Activated naive CD4-positive, alpha-beta T cell treated with anti-CD3 and anti-CD28 coated beads, Interleukin-2, amount 10 ng/mL, durations not matched to agents 7 days and 5 days (primary cell): ENCODE measurements at regions not wholly inside any gene's neighbourhood (a gene's known extent, or its start where the extent isn't known, plus 50 kb on each side); places are given as distances from the start of the nearest gene placed in this dataset.
"Not testable (repeated sequence)": the region's sequence is repeated elsewhere in the genome, so short reads cannot be mapped to it uniquely, and the experiment has no call there.

ENCODE experiments used
- CTCF ChIA-PET: fragments of 350-600 bp; sonication (Branson Sonifier 250); formaldehyde crosslinking; loops from one replicate; lab custom pipeline; 2021; ENCODE audit warnings: antibody characterized with exemption; lab: Charles Lee
- DNase-seq: peaks from one replicate; pipeline ENCODE4 v3.0.0-alpha.2; 2020
- H3K27ac Mint-ChIP-seq: one replicate; pipeline ENCODE4 v1.8.0; 2021; ENCODE audit warnings: mild to moderate bottlenecking, moderate library complexity, mixed read lengths
- H3K27me3 Mint-ChIP-seq: one replicate; pipeline ENCODE4 v1.8.0; 2021; ENCODE audit warnings: mild to moderate bottlenecking, mixed read lengths
- H3K36me3 Mint-ChIP-seq: one replicate; pipeline ENCODE4 v1.8.0; 2021; ENCODE audit warnings: mixed read lengths
- H3K4me1 Mint-ChIP-seq: one replicate; pipeline ENCODE4 v1.8.0; 2021; ENCODE audit warnings: mixed read lengths
- H3K4me3 Mint-ChIP-seq: one replicate; pipeline ENCODE4 v1.8.0; 2021; ENCODE audit warnings: mild to moderate bottlenecking, moderate library complexity, mixed read lengths
- H3K9me3 Mint-ChIP-seq: one replicate; pipeline ENCODE4 v1.8.0; 2021; ENCODE audit warnings: mixed read lengths

DNA sequence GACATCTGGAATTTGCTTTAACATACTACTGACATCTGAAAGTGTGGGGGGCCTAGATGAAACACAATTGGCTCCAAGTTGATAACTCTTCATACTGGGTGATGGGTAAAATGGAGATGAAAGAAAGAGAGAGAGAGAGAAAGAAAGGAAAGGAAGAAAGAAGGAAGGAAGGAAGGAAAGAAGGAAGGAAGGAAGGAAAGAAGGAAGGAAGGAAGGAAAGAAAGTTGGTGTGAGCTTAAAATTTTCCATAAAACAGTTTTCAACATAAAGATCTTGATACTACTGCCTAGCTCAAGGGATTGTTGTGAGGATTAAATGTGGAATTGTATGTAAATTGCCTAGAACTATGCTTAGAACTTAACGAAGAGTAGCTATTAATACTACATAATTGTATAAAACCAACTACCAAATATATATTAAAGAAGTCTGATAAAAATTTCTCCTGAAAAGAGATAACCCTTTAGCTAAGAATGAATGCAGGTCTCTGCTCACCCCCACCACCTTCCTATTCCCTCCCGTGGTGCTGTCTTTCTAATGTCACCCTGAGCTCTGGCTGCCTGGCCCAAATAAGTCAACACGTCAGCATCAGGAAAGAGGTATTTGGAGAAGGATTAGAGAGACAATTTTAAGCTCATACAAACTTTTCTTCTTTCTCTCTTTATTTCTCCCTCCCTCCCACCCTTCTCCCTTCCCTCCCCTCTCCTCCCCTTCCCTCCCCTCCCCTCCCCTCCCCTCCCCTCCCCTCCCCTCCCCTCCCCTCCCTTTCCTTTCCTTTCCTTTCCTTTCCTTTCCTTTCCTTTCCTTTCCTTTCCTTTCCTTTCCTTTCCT lies 89.3 kb upstream of the SGIP1 start:
- Mint-ChIP-seq H3K27me3 (peaks cover 9% of the 10 kb centered on the region), H3K9me3 (no peaks in the 10 kb centered on the region), H3K27ac (peak overlapping the region; percentile 96), H3K4me1 (peaks cover 38% of the 10 kb centered on the region), H3K36me3 (no peaks in the 10 kb centered on the region), H3K4me3 (peak overlapping the region; percentile 69)
- CTCF ChIA-PET, result interaction anchor here (0.9 to 11.2 kb wide), 17 partner anchors 9 to 483 kb away, joined by 3 to 565 read pairs (median 18); no protein-coding TSS in a partner anchor
- DNase-seq, result no peak

DNA sequence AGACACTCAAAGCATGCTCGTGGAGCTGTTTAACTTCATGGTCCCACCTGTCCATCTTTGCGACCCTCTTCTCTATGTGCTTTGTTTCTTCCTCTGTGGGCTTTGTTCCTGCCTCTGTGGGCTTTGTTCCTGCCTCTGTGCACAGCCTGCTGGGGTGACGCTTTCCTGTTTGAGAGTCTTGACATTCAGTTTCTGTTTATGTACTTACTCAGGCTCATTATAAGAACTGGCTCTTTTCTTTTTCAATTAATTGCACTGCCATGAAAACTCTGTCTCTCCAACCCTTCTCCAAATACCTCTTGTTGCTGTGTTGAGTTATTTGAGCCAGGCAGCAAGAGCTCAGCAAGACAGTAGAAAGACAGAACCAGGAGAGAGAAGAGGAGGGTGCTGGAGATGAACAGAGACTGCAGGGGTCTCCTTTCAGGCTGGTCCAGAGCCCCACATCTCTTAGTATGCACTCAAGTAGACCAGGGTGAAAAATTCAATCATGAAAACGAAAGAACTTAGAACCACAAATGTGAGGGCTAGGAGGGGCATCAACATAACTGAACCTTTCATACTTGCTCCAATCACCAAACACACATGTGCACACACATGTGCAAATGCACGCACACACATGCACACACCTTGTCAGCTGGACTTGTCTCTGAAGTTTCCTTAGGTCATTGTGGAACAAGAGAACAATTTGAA lies 88.3 kb upstream of the SGIP1 start:
- CTCF ChIA-PET, result interaction anchor here (0.9 to 11.2 kb wide), 33 partner anchors 10 to 501 kb away, joined by 3 to 565 read pairs (median 7); no protein-coding TSS in a partner anchor
- peaks cover 31% of the 10 kb centered on the region for H3K4me1 Mint-ChIP-seq
- peaks cover 13% of the 10 kb centered on the region for H3K27me3 Mint-ChIP-seq
- H3K9me3 Mint-ChIP-seq, result no peaks in the 10 kb centered on the region
- H3K27ac Mint-ChIP-seq, result peak overlapping the region; percentile 96
- H3K4me3 Mint-ChIP-seq, result peak overlapping the region; percentile 69
- peak; percentile 79 for DNase-seq
- H3K36me3 Mint-ChIP-seq, result no peaks in the 10 kb centered on the region

DNA sequence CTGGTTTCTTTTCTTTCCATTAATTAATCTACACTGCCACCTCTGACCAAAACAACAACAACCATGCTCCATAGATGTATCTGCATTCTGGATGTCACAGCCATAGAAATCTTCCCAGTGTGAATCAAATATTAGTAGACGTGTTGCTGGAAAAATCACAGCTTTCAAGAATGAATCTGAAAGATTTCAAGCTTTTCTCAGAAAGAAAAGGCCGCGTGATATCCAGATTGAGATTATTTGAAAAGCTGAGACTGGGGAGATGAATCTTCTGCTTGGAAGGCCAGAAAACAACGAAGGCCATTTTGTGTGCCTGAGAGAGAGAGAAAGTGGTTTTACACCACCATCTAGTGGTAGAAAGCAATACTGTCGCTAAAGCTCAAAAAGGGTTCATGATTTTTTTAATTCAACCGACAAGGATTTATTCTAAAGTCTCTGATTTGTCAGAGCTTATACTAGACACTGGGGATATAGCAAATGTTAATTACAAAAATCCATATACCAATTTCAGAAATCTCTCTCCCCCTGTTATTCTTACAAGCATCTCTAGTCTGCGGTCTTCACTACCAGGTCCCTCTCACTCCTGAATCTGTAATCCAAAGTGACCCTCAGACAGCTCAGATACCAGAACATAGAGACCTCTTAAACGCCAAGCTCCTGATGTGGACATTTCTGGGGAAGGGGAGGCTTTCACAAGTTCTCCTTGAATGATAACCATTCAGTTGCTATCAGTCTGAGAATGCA lies 87.5 kb upstream of the SGIP1 start:
- Mint-ChIP-seq H3K27ac (peak overlapping the region; percentile 96), H3K36me3 (no peaks in the 10 kb centered on the region), H3K27me3 (peaks cover 13% of the 10 kb centered on the region), H3K4me3 (peak overlapping the region; percentile 69), H3K4me1 (peaks cover 31% of the 10 kb centered on the region), H3K9me3 (no peaks in the 10 kb centered on the region)
- CTCF ChIA-PET, result interaction anchor here (0.6 to 11.2 kb wide), 35 partner anchors 10 to 502 kb away, joined by 3 to 565 read pairs (median 7); no protein-coding TSS in a partner anchor
- peak; percentile 50 for DNase-seq

DNA sequence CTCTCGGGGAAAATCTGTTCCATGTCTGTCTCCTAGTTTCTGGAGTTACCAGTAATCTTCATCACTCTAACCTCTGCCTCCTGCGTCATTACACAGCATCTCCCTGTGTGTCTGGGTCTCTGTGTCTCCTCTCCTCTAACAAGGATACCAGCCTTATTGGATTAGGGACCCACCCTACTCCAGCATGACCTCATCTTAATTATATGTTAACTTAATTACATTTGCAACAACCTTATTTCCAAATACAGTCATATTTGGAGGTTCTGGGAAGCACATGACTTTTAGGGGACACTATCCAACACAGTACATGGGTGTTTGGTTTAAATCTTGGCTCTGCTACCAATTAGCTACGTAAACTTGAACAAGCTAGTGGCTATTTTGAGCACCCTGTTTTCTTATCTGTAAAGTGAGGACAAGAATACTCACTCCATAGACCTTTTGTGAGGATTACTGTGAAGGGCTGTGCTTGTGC lies 83.9 kb upstream of the SGIP1 start:
- H3K27ac Mint-ChIP-seq, result no peak overlapping the region
- no peak overlapping the region for H3K4me3 Mint-ChIP-seq
- no peak for DNase-seq
- CTCF ChIA-PET, result interaction anchor here (0.8 to 11.2 kb wide), 4 partner anchors 54 to 762 kb away, joined by 3 to 565 read pairs (median 8); no protein-coding TSS in a partner anchor
- H3K36me3 Mint-ChIP-seq, result no peaks in the 10 kb centered on the region
- H3K9me3 Mint-ChIP-seq, result no peaks in the 10 kb centered on the region
- H3K27me3 Mint-ChIP-seq, result peaks cover 18% of the 10 kb centered on the region
- peaks cover 16% of the 10 kb centered on the region for H3K4me1 Mint-ChIP-seq

DNA sequence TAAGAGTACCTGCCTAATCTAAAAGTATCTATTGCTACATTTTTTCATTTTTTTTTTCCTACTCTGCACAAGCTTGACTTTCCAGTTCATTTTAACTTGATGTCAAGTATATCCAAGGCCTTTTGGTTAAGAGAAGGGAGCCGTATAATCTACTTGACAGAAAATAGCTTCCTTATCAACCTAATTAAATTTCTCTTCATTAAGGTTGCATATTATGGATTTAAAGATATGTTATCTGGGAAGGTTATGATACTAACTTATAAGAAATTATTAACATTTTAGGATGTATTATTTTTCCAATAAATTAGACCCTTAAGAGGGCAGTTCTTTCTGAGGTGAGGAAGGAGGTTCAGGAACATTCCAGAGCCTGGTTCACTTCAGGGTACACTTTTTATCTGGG lies 83.1 kb upstream of the SGIP1 start:
- DNase-seq, result no peak
- no peak overlapping the region for H3K4me3 Mint-ChIP-seq
- H3K36me3 Mint-ChIP-seq, result no peaks in the 10 kb centered on the region
- peaks cover 8% of the 10 kb centered on the region for H3K4me1 Mint-ChIP-seq
- no peaks in the 10 kb centered on the region for H3K9me3 Mint-ChIP-seq
- CTCF ChIA-PET, result interaction anchor here (0.8 to 11.2 kb wide), 5 partner anchors 53 to 763 kb away, joined by 3 to 565 read pairs (median 3); no protein-coding TSS in a partner anchor
- H3K27ac Mint-ChIP-seq, result no peak overlapping the region
- H3K27me3 Mint-ChIP-seq, result peaks cover 18% of the 10 kb centered on the region

DNA sequence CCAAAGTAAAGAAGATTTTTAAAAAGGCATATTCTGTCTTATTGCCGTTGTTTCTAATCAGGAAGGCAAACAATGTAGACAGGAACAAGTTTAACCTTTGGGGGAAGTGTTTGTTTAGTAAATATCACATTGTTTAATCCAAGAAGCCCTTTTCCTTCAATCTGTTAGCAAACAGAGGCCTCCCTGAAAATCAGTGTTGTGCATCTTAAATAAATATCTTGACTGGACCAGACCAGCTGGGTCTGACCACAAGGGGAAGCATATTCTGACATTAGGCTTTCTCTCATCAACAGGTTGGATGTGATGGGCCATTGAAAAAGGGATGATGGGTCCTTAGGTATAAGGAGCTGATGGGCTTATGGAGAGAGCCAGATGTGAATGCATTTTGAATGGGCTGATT lies 81.8 kb upstream of the SGIP1 start:
- no peak for DNase-seq
- Mint-ChIP-seq H3K4me1 (no peaks in the 10 kb centered on the region), H3K9me3 (no peaks in the 10 kb centered on the region), H3K27ac (no peak overlapping the region), H3K36me3 (no peaks in the 10 kb centered on the region), H3K27me3 (peaks cover 18% of the 10 kb centered on the region), H3K4me3 (no peak overlapping the region)
- CTCF ChIA-PET, result interaction anchor here (3.5 to 11.2 kb wide), 2 partner anchors 204 to 492 kb away, joined by 13 to 565 read pairs; no protein-coding TSS in a partner anchor

DNA sequence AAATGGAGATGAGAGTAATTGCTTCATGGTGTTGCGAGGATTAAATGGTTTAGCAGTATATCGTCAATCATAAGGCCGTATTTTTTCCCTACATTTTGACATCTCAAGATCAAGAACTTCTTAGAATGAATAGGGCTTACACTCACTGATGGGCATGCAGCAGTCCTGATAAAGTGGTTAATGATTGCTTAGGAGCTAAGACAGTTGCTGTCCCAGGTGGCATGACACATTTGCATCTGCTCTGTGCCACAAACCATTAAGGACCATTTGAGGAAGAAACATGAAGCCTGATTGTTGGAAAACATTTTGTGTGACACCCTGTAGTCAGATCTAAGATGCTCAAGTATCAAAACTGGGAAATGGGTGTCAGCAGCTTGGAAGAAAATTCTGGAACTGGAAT lies 81.0 kb upstream of the SGIP1 start:
- no peak for DNase-seq
- CTCF ChIA-PET, result interaction anchor here (11.2 kb wide), 1 partner anchor 205 kb away, joined by 565 read pairs; no protein-coding TSS in a partner anchor
- H3K4me3 Mint-ChIP-seq, result no peak overlapping the region
- no peak overlapping the region for H3K27ac Mint-ChIP-seq
- no peaks in the 10 kb centered on the region for H3K36me3 Mint-ChIP-seq
- H3K27me3 Mint-ChIP-seq, result peaks cover 17% of the 10 kb centered on the region
- H3K4me1 Mint-ChIP-seq, result no peaks in the 10 kb centered on the region
- no peaks in the 10 kb centered on the region for H3K9me3 Mint-ChIP-seq

DNA sequence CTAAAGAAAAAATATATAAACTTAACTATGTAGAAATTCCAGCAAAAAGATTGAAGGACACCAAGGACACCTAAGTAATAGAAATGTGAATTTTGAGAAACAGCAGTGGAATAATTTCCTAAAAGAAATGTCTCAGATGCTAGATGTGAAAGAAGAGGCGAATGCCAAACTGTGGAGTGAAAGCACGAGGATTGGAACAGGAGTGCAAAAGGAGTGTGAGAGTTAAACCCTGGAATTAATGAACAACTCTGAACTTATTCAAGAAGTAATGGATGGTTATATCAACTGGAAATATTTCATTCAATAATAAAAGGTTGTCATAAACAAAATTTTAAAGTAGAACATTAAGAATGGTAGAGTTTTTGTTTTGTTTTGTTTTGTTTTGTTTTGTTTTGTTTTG lies 78.5 kb upstream of the SGIP1 start:
- CTCF ChIA-PET, result interaction anchor here (1.2 kb wide), 1 partner anchor 212 kb away, joined by 3 read pairs; no protein-coding TSS in a partner anchor
- no peak overlapping the region for H3K27ac Mint-ChIP-seq

DNA sequence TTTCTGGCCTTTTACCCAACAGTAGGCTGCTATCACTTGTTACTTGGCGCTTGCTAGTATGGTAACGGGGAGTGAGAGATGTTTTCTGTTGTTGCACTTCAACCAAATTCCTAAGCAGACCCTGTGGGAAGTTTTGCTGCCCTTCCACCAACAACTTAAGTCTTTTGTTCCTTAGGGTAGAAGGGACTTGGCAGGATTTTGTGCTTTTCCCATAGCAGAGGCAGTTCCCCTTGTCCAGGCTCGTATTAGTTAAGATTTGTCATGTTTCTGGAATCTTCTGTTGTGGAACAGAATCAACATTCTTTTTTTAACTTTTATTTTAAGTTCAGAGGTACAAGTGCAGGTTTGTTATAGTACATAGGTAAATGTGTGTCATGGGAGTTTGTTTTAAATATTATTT lies 73.2 kb upstream of the SGIP1 start:
- peaks cover 6% of the 10 kb centered on the region for H3K9me3 Mint-ChIP-seq
- no peaks in the 10 kb centered on the region for H3K4me1 Mint-ChIP-seq
- no peak for DNase-seq
- H3K27ac Mint-ChIP-seq, result no peak overlapping the region
- no peak overlapping the region for H3K4me3 Mint-ChIP-seq
- CTCF ChIA-PET, result no interaction called here
- no peaks in the 10 kb centered on the region for H3K36me3 Mint-ChIP-seq
- no peaks in the 10 kb centered on the region for H3K27me3 Mint-ChIP-seq

More for the DNA sequence above, 78.5 kb upstream of the SGIP1 start:
- Mint-ChIP-seq H3K4me1 (no peaks in the 10 kb centered on the region), H3K36me3 (no peaks in the 10 kb centered on the region), H3K27me3 (peaks cover 5% of the 10 kb centered on the region), H3K4me3 (no peak overlapping the region), H3K9me3 (no peaks in the 10 kb centered on the region)
- no peak for DNase-seq

DNA sequence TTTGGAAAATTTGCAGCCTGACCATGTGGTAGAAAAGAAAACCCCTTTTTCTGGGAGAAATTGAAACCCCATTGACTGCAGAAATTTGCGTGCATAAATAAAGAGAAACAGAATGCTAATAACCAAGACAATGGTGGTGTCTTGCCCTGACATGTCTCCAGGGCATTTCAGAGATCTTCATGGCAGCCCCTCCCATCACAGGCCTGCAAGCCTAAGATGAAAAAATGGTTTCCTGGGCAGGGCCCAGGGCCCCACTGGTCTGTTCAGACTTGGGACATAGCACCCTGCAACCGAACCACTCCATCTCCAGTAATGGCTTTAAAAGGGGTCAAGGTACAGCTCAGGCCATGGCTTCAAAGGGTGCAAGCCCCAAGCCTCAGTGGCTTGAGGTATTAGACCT lies 71.6 kb upstream of the SGIP1 start:
- H3K9me3 Mint-ChIP-seq, result peaks cover 6% of the 10 kb centered on the region
- peaks cover 5% of the 10 kb centered on the region for H3K27me3 Mint-ChIP-seq
- no peaks in the 10 kb centered on the region for H3K4me1 Mint-ChIP-seq
- H3K27ac Mint-ChIP-seq, result no peak overlapping the region
- no peak for DNase-seq
- CTCF ChIA-PET, result no interaction called here
- H3K4me3 Mint-ChIP-seq, result no peak overlapping the region
- no peaks in the 10 kb centered on the region for H3K36me3 Mint-ChIP-seq

DNA sequence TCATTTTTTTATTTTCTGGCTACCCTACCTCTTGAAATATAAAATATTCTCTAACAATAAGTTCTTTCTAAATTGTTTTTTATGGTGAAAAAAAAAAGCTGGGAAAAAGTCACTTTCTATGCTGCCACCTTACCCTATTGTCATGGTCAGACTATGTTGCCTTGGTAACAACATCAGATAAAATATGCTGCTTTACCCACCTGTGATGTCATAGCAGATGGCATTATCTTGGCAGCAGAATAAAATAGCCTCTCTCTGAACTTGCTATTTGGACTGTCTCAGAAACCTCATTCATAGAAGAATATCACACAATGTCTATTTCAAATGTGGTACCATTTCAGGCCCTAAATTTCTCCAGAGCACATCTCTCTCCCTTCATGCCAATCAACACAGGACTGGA lies 69.6 kb upstream of the SGIP1 start:
- Mint-ChIP-seq H3K9me3 (peaks cover 6% of the 10 kb centered on the region), H3K27ac (no peak overlapping the region), H3K4me1 (no peaks in the 10 kb centered on the region), H3K27me3 (peaks cover 5% of the 10 kb centered on the region), H3K36me3 (no peaks in the 10 kb centered on the region), H3K4me3 (no peak overlapping the region)
- no peak for DNase-seq
- CTCF ChIA-PET, result no interaction called here

DNA sequence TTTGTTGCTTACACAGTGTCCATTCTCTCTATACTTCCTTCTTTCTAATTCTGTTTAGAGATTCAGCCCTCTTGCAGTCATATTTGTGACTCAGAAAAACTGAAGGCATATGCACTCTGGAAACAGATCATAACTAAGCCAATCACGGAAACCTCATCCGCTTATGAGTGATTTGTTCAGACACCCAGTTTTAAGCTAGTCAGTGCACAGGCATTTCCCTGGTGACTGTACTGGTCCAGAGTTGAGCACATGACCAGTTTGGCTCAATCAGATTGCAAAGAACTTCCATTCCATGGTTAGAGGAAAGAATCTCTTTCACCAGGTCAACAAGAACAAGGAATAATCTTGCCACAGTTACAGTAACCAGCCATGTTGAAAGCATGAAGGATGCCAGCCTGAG lies 69.2 kb upstream of the SGIP1 start:
- no peak for DNase-seq
- Mint-ChIP-seq H3K9me3 (peaks cover 6% of the 10 kb centered on the region), H3K36me3 (no peaks in the 10 kb centered on the region), H3K4me1 (no peaks in the 10 kb centered on the region), H3K27me3 (peaks cover 5% of the 10 kb centered on the region), H3K27ac (no peak overlapping the region), H3K4me3 (no peak overlapping the region)
- CTCF ChIA-PET, result no interaction called here

DNA sequence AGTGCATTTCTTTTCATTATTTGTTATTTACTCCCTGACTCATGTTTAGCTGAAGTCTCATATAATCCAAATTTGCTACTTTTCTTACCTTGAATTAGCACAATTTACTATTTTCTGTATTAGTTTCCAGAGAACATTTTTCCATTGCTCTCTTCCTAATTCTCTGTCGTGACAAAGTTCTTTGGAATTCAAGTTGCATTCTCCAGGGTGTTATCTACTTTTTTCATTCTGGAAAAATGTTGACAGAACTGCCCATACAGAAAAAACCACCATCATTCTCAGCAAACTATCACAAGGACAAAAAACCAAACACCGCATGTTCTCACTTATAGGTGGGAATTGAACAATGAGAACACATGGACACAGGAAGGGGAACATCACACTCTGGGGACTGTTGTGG lies 67.3 kb upstream of the SGIP1 start:
- H3K4me3 Mint-ChIP-seq, H3K4me1 Mint-ChIP-seq, H3K36me3 Mint-ChIP-seq, H3K27me3 Mint-ChIP-seq, H3K27ac Mint-ChIP-seq, CTCF ChIA-PET, DNase-seq, H3K9me3 Mint-ChIP-seq: not testable (repeated sequence)

DNA sequence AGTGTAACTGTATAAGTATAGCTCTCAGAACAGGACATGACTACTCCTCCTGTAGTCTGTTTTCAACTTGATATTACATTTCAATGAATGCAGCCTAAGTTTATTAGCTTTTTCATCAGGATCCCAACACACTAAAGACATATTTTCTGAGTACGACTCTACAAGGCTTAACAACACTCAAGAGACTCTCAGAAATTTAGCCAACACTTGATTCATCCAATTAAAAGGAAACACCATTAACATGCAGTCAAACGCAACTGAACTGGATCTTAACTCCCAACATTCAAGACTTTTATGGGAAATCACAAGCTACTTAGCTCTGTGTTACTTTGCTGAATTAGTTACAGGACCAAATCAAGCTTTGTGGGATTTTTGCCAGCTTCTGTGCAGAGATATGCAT lies 65.2 kb upstream of the SGIP1 start:
- H3K4me1 Mint-ChIP-seq, result no peaks in the 10 kb centered on the region
- no peak for DNase-seq
- CTCF ChIA-PET, result no interaction called here

More for the DNA sequence above, 65.2 kb upstream of the SGIP1 start:
- Mint-ChIP-seq H3K4me3 (no peak overlapping the region), H3K9me3 (no peaks in the 10 kb centered on the region), H3K27me3 (peaks cover 6% of the 10 kb centered on the region), H3K36me3 (no peaks in the 10 kb centered on the region), H3K27ac (no peak overlapping the region)
